Mesenchymal stem cell (in vitro differentiated cells and primary cell): ENCODE measurements at regions not wholly inside any gene's neighbourhood (a gene's known extent, or its start where the extent isn't known, plus 50 kb on each side); places are given as distances from the start of the nearest gene placed in this dataset.

Source experiments
- DNase-seq: peaks from one replicate; pipeline ENCODE4 v3.0.0-alpha.2; 2013
- H2AFZ ChIP-seq: one replicate; pipeline ENCODE4 v1.6.1; 2013; ENCODE audit warnings: low read depth, mild to moderate bottlenecking, control low read depth, inconsistent platforms, low read length, moderate library complexity
- H2AK5ac ChIP-seq: 2 replicates; pipeline ENCODE4 v1.6.1; 2013; ENCODE audit warnings: low read length, moderate library complexity, mild to moderate bottlenecking, inconsistent platforms; ENCODE audit not compliant: severe bottlenecking
- H2BK120ac ChIP-seq: one replicate; pipeline ENCODE4 v1.6.1; 2013; ENCODE audit warnings: low read depth, mild to moderate bottlenecking, inconsistent platforms, low read length, moderate library complexity
- H2BK12ac ChIP-seq, 2 experiments: one replicate each; pipeline ENCODE4 v1.6.1; 2013; ENCODE audit warnings: inconsistent platforms in 2 of 2, low read length in 2 of 2, mild to moderate bottlenecking in 2 of 2, moderate library complexity in 2 of 2, control low read depth in 1 of 2
- H2BK15ac ChIP-seq: one replicate; pipeline ENCODE4 v1.6.1; 2013; ENCODE audit warnings: mild to moderate bottlenecking, low read depth, inconsistent platforms; ENCODE audit not compliant: poor library complexity, severe bottlenecking
- H2BK5ac ChIP-seq: 2 replicates; pipeline ENCODE4 v1.6.1; 2013; ENCODE audit warnings: low read depth, mild to moderate bottlenecking, low read length, control low read depth, inconsistent platforms; ENCODE audit not compliant: poor library complexity, severe bottlenecking
- H3K14ac ChIP-seq, 2 experiments: one replicate each; pipeline ENCODE4 v1.6.1; 2013; ENCODE audit warnings: inconsistent platforms in 2 of 2, low read length in 2 of 2, control low read depth in 1 of 2, mild to moderate bottlenecking in 1 of 2, moderate library complexity in 1 of 2
- H3K18ac ChIP-seq, 2 experiments: one replicate each; pipeline ENCODE4 v1.6.1; 2013; ENCODE audit warnings: inconsistent platforms in 2 of 2, low read length in 2 of 2, control low read depth in 1 of 2, low read depth in 1 of 2, mild to moderate bottlenecking in 1 of 2
- H3K23ac ChIP-seq, 2 experiments: one replicate each; pipeline ENCODE4 v1.6.1; 2013; ENCODE audit warnings: inconsistent platforms in 2 of 2, low read length in 2 of 2, mild to moderate bottlenecking in 2 of 2, moderate library complexity in 2 of 2, control low read depth in 1 of 2
- H3K27ac ChIP-seq: 2 replicates; pipeline ENCODE4 v1.5.1; 2013; ENCODE audit warnings: mild to moderate bottlenecking, moderate library complexity, low read length, control low read depth, inconsistent platforms; ENCODE audit not compliant: poor library complexity, severe bottlenecking
- H3K27me3 ChIP-seq, 2 experiments: 2 replicates each; pipeline versions ENCODE4 v1.6.1 to v1.7.0; 2013; ENCODE audit warnings: low read length in 2 of 2, mild to moderate bottlenecking in 2 of 2, moderate library complexity in 2 of 2, control low read depth in 1 of 2, inconsistent platforms in 1 of 2; ENCODE audit not compliant: control insufficient read depth in 1 of 2, insufficient read depth in 1 of 2
- H3K36me3 ChIP-seq, 2 experiments: 2 replicates each; pipeline versions ENCODE4 v1.6.1 to v1.7.0; 2013; ENCODE audit warnings: low read length in 2 of 2, control low read depth in 1 of 2, inconsistent platforms in 1 of 2, low read depth in 1 of 2, mild to moderate bottlenecking in 1 of 2; ENCODE audit not compliant: insufficient read depth in 2 of 2, control insufficient read depth in 1 of 2
- H3K4ac ChIP-seq, 2 experiments: one replicate each; pipeline ENCODE4 v1.6.1; 2013; ENCODE audit warnings: inconsistent platforms in 2 of 2, low read length in 2 of 2, mild to moderate bottlenecking in 2 of 2, moderate library complexity in 2 of 2, control low read depth in 1 of 2, low read depth in 1 of 2
- H3K4me1 ChIP-seq: 2 replicates; pipeline ENCODE4 v1.6.1; 2013; ENCODE audit warnings: low read depth, low read length, control low read depth; ENCODE audit not compliant: control insufficient read depth, insufficient read depth
- H3K4me2 ChIP-seq: 2 replicates; pipeline ENCODE4 v1.6.1; 2013; ENCODE audit warnings: low read length, mild to moderate bottlenecking, inconsistent platforms; ENCODE audit not compliant: poor library complexity, severe bottlenecking
- H3K4me3 ChIP-seq, 2 experiments: 2 replicates each; pipeline versions ENCODE4 v1.5.1 to v1.7.0; 2013; ENCODE audit warnings: low read length in 2 of 2, mild to moderate bottlenecking in 2 of 2, control low read depth in 1 of 2, low read depth in 1 of 2; ENCODE audit not compliant: insufficient read depth in 1 of 2
- H3K79me1 ChIP-seq: replicated peaks from 2 replicates; pipeline ENCODE4 v1.6.1; 2013; ENCODE audit warnings: mild to moderate bottlenecking, control low read depth, low read length, inconsistent platforms; ENCODE audit not compliant: poor library complexity, severe bottlenecking
- H3K9ac ChIP-seq: 2 replicates; pipeline ENCODE4 v1.7.0; 2013; ENCODE audit warnings: mild to moderate bottlenecking, low read length, moderate library complexity
- H3K9me3 ChIP-seq: 2 replicates; pipeline ENCODE4 v1.7.0; 2013; ENCODE audit warnings: mild to moderate bottlenecking, low read length; ENCODE audit not compliant: control insufficient read depth
- H4K8ac ChIP-seq: one replicate; pipeline ENCODE4 v1.6.1; 2013; ENCODE audit warnings: inconsistent platforms, mild to moderate bottlenecking, low read length, moderate library complexity
- H4K91ac ChIP-seq: one replicate; pipeline ENCODE4 v1.6.1; 2013; ENCODE audit warnings: mild to moderate bottlenecking, low read length, inconsistent platforms
- WGBS: methylation state at CpG from one replicate; pipeline ENCODE4 v1.1.7; 2013; ENCODE audit warnings: mixed read lengths; 5-methylcytosine and 5-hydroxymethylcytosine counted together

DNA sequence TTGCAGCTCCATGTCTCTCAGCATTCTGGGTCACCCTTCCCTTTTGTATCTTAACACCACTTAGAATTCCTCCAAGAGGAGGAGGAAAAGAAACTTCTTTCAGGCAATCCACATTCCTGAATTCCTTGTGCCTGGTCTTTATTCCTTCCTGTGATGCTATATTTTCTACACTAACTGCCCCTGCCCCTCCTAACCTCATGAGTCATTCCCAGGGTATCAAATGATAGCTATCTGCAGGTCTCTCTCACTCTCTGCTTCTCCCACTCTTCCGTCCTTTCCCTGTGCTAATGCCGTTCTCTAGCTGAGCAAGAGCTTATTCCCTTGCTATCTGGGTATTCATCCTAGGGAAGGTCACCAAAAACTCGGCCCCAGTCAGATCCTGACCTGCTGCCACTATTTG, 395.0 kb upstream of the TCF4 start:
- no peaks in the 10 kb centered on the region for H3K36me3 ChIP-seq
- H3K4me3 ChIP-seq = no peak overlapping the region
- H2BK120ac ChIP-seq = no peak overlapping the region
- peak; percentile 16 for DNase-seq
- H4K91ac ChIP-seq = no peak overlapping the region
- H3K4ac ChIP-seq = no peak overlapping the region
- peaks cover 18% of the 10 kb centered on the region for H3K9me3 ChIP-seq
- no peaks in the 10 kb centered on the region for H3K27me3 ChIP-seq
- H2BK12ac ChIP-seq = no peak overlapping the region
- H3K4me2 ChIP-seq = no peak overlapping the region
- H4K8ac ChIP-seq = no peak overlapping the region
- peak overlapping the region; percentile 56 for H3K9ac ChIP-seq
- H2AFZ ChIP-seq = no peak overlapping the region
- H2BK5ac ChIP-seq = no peak overlapping the region
- H3K27ac ChIP-seq = no peak overlapping the region
- no peaks in the 10 kb centered on the region for H3K79me1 ChIP-seq
- H3K23ac ChIP-seq = no peak overlapping the region
- no peak overlapping the region for H2AK5ac ChIP-seq
- H3K14ac ChIP-seq = no peak overlapping the region
- no peak overlapping the region for H3K18ac ChIP-seq
- no peak overlapping the region for H2BK15ac ChIP-seq
- WGBS = 66% methylated on average over 3 of the region's 3 CpGs
- no peaks in the 10 kb centered on the region for H3K4me1 ChIP-seq

DNA sequence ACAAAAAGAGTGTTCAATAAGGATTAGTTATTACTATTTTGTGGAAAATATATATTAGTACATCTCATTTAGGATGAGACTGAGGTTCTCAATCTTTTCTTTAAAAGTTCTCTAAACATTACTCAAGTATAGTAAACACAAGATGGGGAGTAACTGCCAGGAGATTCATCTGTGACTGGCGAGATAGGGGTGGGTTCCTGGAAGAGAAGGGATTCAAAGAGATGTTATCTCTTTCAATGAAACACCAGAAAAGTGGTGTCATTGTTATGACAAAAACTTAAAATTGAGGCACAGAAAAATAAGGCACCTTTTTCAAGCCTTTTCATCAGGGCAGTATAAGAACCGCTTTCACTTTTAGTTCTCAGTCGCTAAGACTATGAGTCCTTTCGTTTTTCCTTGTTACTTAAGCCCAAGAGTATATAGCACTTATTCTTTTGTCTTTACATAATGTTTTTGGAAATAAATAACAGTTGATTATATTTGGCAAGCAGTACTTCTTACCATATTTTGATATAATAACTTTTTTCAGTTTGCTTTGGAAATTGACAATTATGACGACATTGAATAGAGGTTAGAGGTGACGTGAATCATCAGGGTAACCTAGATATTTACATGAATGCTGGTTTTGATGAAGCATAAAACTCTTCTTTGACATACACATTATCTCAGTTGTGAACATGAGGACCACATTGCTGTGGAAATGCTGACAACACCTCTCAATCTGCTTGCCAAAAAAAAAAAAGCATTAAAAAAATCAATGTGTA, 393.9 kb upstream of the TCF4 start:
- H3K4me3 ChIP-seq = peak overlapping the region in 1 of 2 experiments; percentile 8
- no peak overlapping the region for H2BK15ac ChIP-seq
- H2AK5ac ChIP-seq = no peak overlapping the region
- H4K8ac ChIP-seq = no peak overlapping the region
- H3K36me3 ChIP-seq = no peaks in the 10 kb centered on the region
- no peak overlapping the region for H4K91ac ChIP-seq
- H2BK5ac ChIP-seq = no peak overlapping the region
- no peaks in the 10 kb centered on the region for H3K27me3 ChIP-seq
- H3K23ac ChIP-seq = no peak overlapping the region
- peaks cover 13% of the 10 kb centered on the region for H3K9me3 ChIP-seq
- H2AFZ ChIP-seq = no peak overlapping the region
- no peak overlapping the region for H3K18ac ChIP-seq
- H3K27ac ChIP-seq = no peak overlapping the region
- no peak overlapping the region for H3K4me2 ChIP-seq
- H3K9ac ChIP-seq = peak overlapping the region; percentile 79
- H2BK120ac ChIP-seq = no peak overlapping the region
- no peaks in the 10 kb centered on the region for H3K79me1 ChIP-seq
- H3K14ac ChIP-seq = no peak overlapping the region
- no peak overlapping the region for H3K4ac ChIP-seq
- 93% methylated on average over 3 of the region's 6 CpGs for WGBS
- H3K4me1 ChIP-seq = no peaks in the 10 kb centered on the region
- DNase-seq = no peak
- H2BK12ac ChIP-seq = no peak overlapping the region

DNA sequence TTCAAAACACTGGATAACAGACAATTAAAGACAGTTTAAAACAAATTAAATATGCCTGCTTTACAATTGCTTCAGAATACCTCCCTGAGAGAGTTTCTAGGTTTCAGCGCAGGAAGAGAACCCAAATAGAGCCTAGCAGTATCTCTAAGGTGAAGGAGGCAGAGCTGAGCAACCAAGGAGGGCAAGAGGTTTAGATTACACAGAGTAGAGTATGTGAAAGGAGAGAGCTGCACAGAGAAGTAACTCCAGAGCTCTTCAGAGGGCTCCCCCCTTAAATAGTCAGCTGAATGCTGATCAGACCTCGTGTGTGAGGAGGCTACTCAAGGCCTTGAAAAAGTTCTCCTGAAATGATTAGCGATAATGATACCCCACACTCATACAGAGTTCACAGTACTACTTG, 386.5 kb upstream of the TCF4 start:
- WGBS = 90% methylated on average over 3 of the region's 3 CpGs
- Histone ChIP-seq H2BK12ac (no peak overlapping the region), H2BK120ac (no peak overlapping the region), H2BK5ac (no peak overlapping the region), H3K18ac (no peak overlapping the region), H3K36me3 (no peaks in the 10 kb centered on the region), H4K8ac (no peak overlapping the region), H3K14ac (no peak overlapping the region), H3K4me2 (no peak overlapping the region), H3K27me3 (no peaks in the 10 kb centered on the region), H3K9me3 (no peaks in the 10 kb centered on the region), H4K91ac (no peak overlapping the region), H2BK15ac (no peak overlapping the region), H3K4me3 (no peak overlapping the region), H3K79me1 (no peaks in the 10 kb centered on the region), H3K23ac (no peak overlapping the region), H3K4me1 (no peaks in the 10 kb centered on the region), H3K4ac (no peak overlapping the region), H3K9ac (no peak overlapping the region), H2AK5ac (no peak overlapping the region), H2AFZ (no peak overlapping the region), H3K27ac (no peak overlapping the region)
- DNase-seq = no peak

DNA sequence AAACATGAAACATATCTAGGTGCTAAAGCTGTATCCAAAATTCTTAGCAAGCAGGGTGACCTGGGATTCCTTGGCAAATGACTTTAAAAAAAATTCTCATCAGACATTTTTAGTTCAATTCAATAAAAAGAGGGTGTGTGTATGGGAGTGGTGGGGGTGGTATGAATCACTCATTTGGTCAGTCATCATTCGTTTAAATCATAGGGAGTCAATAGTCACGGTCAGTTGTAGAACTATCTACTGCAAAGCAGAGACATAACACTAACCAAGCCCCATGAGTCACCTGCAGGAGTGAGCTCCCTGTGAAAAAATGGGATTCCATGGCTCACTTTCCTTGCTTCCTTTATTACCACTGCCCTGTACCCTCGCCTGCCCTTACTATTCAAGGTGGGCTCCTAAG, 380.6 kb upstream of the TCF4 start:
- 71% methylated on average over 3 of the region's 3 CpGs for WGBS
- Histone ChIP-seq H4K91ac (no peak overlapping the region), H3K9me3 (no peaks in the 10 kb centered on the region)

More for the DNA sequence above, 380.6 kb upstream of the TCF4 start:
- no peak overlapping the region for H3K4me2 ChIP-seq
- no peak overlapping the region for H3K4ac ChIP-seq
- H2BK12ac ChIP-seq = no peak overlapping the region
- no peak overlapping the region for H3K14ac ChIP-seq
- no peak overlapping the region for H2BK15ac ChIP-seq
- H3K18ac ChIP-seq = no peak overlapping the region
- H3K36me3 ChIP-seq = no peaks in the 10 kb centered on the region
- no peak overlapping the region for H3K4me3 ChIP-seq
- H2BK5ac ChIP-seq = no peak overlapping the region
- no peak overlapping the region for H2BK120ac ChIP-seq
- no peak overlapping the region for H3K27ac ChIP-seq
- H2AK5ac ChIP-seq = no peak overlapping the region
- no peaks in the 10 kb centered on the region for H3K27me3 ChIP-seq
- H3K79me1 ChIP-seq = no peaks in the 10 kb centered on the region
- H4K8ac ChIP-seq = no peak overlapping the region
- H3K23ac ChIP-seq = no peak overlapping the region
- DNase-seq = no peak
- H2AFZ ChIP-seq = no peak overlapping the region
- H3K4me1 ChIP-seq = no peaks in the 10 kb centered on the region
- no peak overlapping the region for H3K9ac ChIP-seq
